GM23338 (cell line): ENCODE measurements at regions not wholly inside any gene's neighbourhood (a gene's known extent, or its start where the extent isn't known, plus 50 kb on each side); places are given as distances from the start of the nearest gene placed in this dataset.

Experiments used
- ATAC-seq: fragments of 200-7000 bp; cut with Tn5 transposase; 3 replicates; pipeline ENCODE4 v1.9.1; 2020
- DNase-seq: peaks from one replicate; pipeline ENCODE4 v3.0.0-alpha.2; 2015; ENCODE audit warnings: low spot score
- H2AFZ ChIP-seq: fragments of 200-600 bp; sonication (generic); 2 replicates; pipeline ENCODE4 v1.8.0; 2016; ENCODE audit warnings: antibody characterized with exemption, mild to moderate bottlenecking, moderate library complexity
- H3F3A ChIP-seq: fragments of 200-600 bp; sonication (generic); replicated peaks from 2 replicates; pipeline ENCODE4 v1.8.0; 2017; ENCODE audit warnings: antibody characterized with exemption, mixed run types, low read depth
- H3K27ac ChIP-seq: fragments of 200-600 bp; sonication (generic); 2 replicates; pipeline ENCODE4 v1.6.1; 2016; ENCODE audit warnings: low read depth
- H3K27me3 ChIP-seq: fragments of 200-600 bp; sonication (generic); 2 replicates; pipeline ENCODE4 v1.8.0; 2016; ENCODE audit warnings: mild to moderate bottlenecking, mixed run types, moderate library complexity; ENCODE audit not compliant: insufficient read depth
- H3K36me3 ChIP-seq: fragments of 200-600 bp; sonication (generic); 2 replicates; pipeline ENCODE4 v1.8.0; 2016; ENCODE audit warnings: mild to moderate bottlenecking; ENCODE audit not compliant: insufficient read depth
- H3K4me1 ChIP-seq: fragments of 200-600 bp; sonication (generic); 2 replicates; pipeline ENCODE4 v1.8.0; 2016; ENCODE audit warnings: mild to moderate bottlenecking, moderate library complexity; ENCODE audit not compliant: insufficient read depth
- H3K4me2 ChIP-seq: fragments of 200-600 bp; sonication (generic); 2 replicates; pipeline ENCODE4 v1.7.1; 2017; ENCODE audit warnings: mixed run types
- H3K4me3 ChIP-seq: fragments of 200-600 bp; sonication (generic); 2 replicates; pipeline ENCODE4 v1.6.1; 2016; ENCODE audit warnings: mixed run types
- H3K79me2 ChIP-seq: fragments of 200-600 bp; sonication (generic); replicated peaks from 2 replicates; pipeline ENCODE4 v1.8.0; 2017; ENCODE audit warnings: mild to moderate bottlenecking; ENCODE audit not compliant: insufficient read depth
- H3K9me2 ChIP-seq: fragments of 200-600 bp; sonication (generic); 2 replicates; pipeline ENCODE4 v1.8.0; 2017; ENCODE audit not compliant: insufficient read depth
- H4K20me1 ChIP-seq: fragments of 200-600 bp; sonication (generic); replicated peaks from 2 replicates; pipeline ENCODE4 v1.8.0; 2017; ENCODE audit warnings: mild to moderate bottlenecking; ENCODE audit not compliant: insufficient read depth
- H3K27ac Mint-ChIP-seq: 2 replicates; pipeline ENCODE4 v1.8.0; 2020; ENCODE audit warnings: inconsistent platforms, mild to moderate bottlenecking, moderate library complexity, mixed read lengths
- H3K27me3 Mint-ChIP-seq: 3 replicates; pipeline ENCODE4 v1.8.0; 2022; ENCODE audit warnings: low read depth, mild to moderate bottlenecking, moderate library complexity, mixed read lengths, inconsistent platforms; ENCODE audit not compliant: insufficient read depth, poor library complexity
- H3K36me3 Mint-ChIP-seq: 3 replicates; pipeline ENCODE4 v1.8.0; 2021; ENCODE audit warnings: low read depth, mild to moderate bottlenecking, inconsistent platforms, moderate library complexity, mixed read lengths
- H3K4me1 Mint-ChIP-seq: 3 replicates; pipeline ENCODE4 v1.8.0; 2020; ENCODE audit warnings: mild to moderate bottlenecking, inconsistent platforms, mixed read lengths
- H3K4me3 Mint-ChIP-seq: 3 replicates; pipeline ENCODE4 v1.8.0; 2021; ENCODE audit warnings: moderate library complexity, mild to moderate bottlenecking, inconsistent platforms, mixed read lengths
- H3K9me3 Mint-ChIP-seq: 3 replicates; pipeline ENCODE4 v1.8.0; 2020; ENCODE audit warnings: moderate library complexity, mild to moderate bottlenecking, inconsistent platforms, mixed read lengths
- CREB1 ChIP-seq: fragments of 250-450 bp; sonication (Bioruptor Pico); IDR thresholded peaks from 2 replicates; pipeline ENCODE4 v1.5.0; 2020; ENCODE audit warnings: low read depth, mild to moderate bottlenecking, moderate library complexity
- EZH2 ChIP-seq: fragments of 200-600 bp; sonication (generic); IDR thresholded peaks from one replicate; pipeline ENCODE4 v1.8.0; 2017; ENCODE audit warnings: antibody characterized with exemption, mild to moderate bottlenecking, low read depth; ENCODE audit not compliant: unreplicated experiment
- EZH2phosphoT487 ChIP-seq: fragments of 200-600 bp; sonication (generic); IDR thresholded peaks from one replicate; pipeline ENCODE4 v1.8.1; 2018; ENCODE audit warnings: antibody characterized with exemption; ENCODE audit not compliant: unreplicated experiment
- JUNB ChIP-seq: IDR thresholded peaks from one replicate; pipeline ENCODE4 v1.6.1; 2016; ENCODE audit warnings: antibody characterized with exemption; ENCODE audit not compliant: unreplicated experiment
- NANOG ChIP-seq: IDR thresholded peaks from 2 replicates; pipeline ENCODE4 v1.6.1; 2016; ENCODE audit warnings: antibody characterized with exemption, borderline replicate concordance
- STAT1 ChIP-seq: IDR thresholded peaks from one replicate; pipeline ENCODE4 v1.6.1; 2016; ENCODE audit warnings: antibody characterized with exemption; ENCODE audit not compliant: unreplicated experiment
- ZNF114 ChIP-seq: fragments of 250-450 bp; sonication (Bioruptor Pico); IDR thresholded peaks from 2 replicates; pipeline ENCODE4 v1.5.0; 2020; ENCODE audit warnings: mild to moderate bottlenecking, moderate library complexity
- TF ChIP-seq, protein P1 (sequence below), 2 experiments: fragments of 200-600 bp in 1 of 2; sonication (generic) in 1 of 2; conservative IDR thresholded peaks; 2 replicates each; pipeline versions ENCODE4 v1.5.1 to v1.6.1; 2016 to 2017; ENCODE audit warnings: antibody characterized with exemption in 2 of 2, low read depth in 2 of 2, mild to moderate bottlenecking in 2 of 2, moderate library complexity in 1 of 2
- TF ChIP-seq, protein P2 (sequence below): fragments of 250-450 bp; sonication (Bioruptor Pico); IDR thresholded peaks from 2 replicates; pipeline ENCODE4 v1.5.0; 2020; ENCODE audit warnings: mild to moderate bottlenecking, moderate library complexity
- TF ChIP-seq, protein P3 (sequence below): IDR thresholded peaks from one replicate; pipeline ENCODE4 v1.6.1; 2018; ENCODE audit warnings: antibody characterized with exemption; ENCODE audit not compliant: unreplicated experiment
- TF ChIP-seq, protein P4 (sequence below): IDR thresholded peaks from 2 replicates; pipeline ENCODE4 v1.6.1; 2016; ENCODE audit warnings: antibody characterized with exemption

DNA sequence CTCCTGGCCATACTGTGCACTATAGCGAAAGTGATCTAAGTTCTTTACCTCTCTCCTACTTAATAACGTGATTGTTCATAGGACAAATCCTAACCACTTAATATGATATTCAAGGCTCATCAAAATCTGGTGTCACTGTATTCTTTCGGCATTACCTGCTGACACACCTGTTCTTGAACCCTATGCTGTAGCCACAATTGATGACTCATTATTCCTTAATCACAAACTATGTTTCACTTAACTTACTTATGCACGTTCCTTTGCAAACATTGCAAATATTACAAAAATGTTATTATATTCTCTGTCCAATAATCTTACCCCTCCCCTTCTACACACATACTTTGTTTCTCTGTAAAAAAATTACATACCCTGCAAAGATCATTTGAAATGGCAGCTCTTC is 158.1 kb upstream of the ADRA1B start:
- no peaks in the 10 kb centered on the region; the same call in 2 of the 3 replicates for H3K4me1 Mint-ChIP-seq
- no peaks in the 10 kb centered on the region for H3K79me2 ChIP-seq

More for the DNA sequence above, 158.1 kb upstream of the ADRA1B start:
- no peaks in the 10 kb centered on the region for H4K20me1 ChIP-seq
- no peaks in the 10 kb centered on the region for H3K36me3 ChIP-seq
- DNase-seq, result no peak
- Mint-ChIP-seq H3K36me3 (no peaks in the 10 kb centered on the region), H3K27me3 (peaks cover 3% of the 10 kb centered on the region), H3K9me3 (no peaks in the 10 kb centered on the region), H3K4me3 (no peak overlapping the region), H3K27ac (no peak overlapping the region)
- H3K4me2 ChIP-seq, result no peak overlapping the region
- H3K27me3 ChIP-seq, result no peaks in the 10 kb centered on the region
- ATAC-seq, result no peak
- H3K4me1 ChIP-seq, result no peaks in the 10 kb centered on the region
- no peak for TF ChIP-seq EZH2phosphoT487
- no peak for TF ChIP-seq ZNF114 (CRISPR knock-in tag)
- TF ChIP-seq, protein P1, sequence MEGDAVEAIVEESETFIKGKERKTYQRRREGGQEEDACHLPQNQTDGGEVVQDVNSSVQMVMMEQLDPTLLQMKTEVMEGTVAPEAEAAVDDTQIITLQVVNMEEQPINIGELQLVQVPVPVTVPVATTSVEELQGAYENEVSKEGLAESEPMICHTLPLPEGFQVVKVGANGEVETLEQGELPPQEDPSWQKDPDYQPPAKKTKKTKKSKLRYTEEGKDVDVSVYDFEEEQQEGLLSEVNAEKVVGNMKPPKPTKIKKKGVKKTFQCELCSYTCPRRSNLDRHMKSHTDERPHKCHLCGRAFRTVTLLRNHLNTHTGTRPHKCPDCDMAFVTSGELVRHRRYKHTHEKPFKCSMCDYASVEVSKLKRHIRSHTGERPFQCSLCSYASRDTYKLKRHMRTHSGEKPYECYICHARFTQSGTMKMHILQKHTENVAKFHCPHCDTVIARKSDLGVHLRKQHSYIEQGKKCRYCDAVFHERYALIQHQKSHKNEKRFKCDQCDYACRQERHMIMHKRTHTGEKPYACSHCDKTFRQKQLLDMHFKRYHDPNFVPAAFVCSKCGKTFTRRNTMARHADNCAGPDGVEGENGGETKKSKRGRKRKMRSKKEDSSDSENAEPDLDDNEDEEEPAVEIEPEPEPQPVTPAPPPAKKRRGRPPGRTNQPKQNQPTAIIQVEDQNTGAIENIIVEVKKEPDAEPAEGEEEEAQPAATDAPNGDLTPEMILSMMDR (conservative IDR thresholded peaks at IDR 0.05; ENCODE audit: low read depth in 2 of 2), result no peak
- no peak for TF ChIP-seq JUNB
- TF ChIP-seq, protein P2, sequence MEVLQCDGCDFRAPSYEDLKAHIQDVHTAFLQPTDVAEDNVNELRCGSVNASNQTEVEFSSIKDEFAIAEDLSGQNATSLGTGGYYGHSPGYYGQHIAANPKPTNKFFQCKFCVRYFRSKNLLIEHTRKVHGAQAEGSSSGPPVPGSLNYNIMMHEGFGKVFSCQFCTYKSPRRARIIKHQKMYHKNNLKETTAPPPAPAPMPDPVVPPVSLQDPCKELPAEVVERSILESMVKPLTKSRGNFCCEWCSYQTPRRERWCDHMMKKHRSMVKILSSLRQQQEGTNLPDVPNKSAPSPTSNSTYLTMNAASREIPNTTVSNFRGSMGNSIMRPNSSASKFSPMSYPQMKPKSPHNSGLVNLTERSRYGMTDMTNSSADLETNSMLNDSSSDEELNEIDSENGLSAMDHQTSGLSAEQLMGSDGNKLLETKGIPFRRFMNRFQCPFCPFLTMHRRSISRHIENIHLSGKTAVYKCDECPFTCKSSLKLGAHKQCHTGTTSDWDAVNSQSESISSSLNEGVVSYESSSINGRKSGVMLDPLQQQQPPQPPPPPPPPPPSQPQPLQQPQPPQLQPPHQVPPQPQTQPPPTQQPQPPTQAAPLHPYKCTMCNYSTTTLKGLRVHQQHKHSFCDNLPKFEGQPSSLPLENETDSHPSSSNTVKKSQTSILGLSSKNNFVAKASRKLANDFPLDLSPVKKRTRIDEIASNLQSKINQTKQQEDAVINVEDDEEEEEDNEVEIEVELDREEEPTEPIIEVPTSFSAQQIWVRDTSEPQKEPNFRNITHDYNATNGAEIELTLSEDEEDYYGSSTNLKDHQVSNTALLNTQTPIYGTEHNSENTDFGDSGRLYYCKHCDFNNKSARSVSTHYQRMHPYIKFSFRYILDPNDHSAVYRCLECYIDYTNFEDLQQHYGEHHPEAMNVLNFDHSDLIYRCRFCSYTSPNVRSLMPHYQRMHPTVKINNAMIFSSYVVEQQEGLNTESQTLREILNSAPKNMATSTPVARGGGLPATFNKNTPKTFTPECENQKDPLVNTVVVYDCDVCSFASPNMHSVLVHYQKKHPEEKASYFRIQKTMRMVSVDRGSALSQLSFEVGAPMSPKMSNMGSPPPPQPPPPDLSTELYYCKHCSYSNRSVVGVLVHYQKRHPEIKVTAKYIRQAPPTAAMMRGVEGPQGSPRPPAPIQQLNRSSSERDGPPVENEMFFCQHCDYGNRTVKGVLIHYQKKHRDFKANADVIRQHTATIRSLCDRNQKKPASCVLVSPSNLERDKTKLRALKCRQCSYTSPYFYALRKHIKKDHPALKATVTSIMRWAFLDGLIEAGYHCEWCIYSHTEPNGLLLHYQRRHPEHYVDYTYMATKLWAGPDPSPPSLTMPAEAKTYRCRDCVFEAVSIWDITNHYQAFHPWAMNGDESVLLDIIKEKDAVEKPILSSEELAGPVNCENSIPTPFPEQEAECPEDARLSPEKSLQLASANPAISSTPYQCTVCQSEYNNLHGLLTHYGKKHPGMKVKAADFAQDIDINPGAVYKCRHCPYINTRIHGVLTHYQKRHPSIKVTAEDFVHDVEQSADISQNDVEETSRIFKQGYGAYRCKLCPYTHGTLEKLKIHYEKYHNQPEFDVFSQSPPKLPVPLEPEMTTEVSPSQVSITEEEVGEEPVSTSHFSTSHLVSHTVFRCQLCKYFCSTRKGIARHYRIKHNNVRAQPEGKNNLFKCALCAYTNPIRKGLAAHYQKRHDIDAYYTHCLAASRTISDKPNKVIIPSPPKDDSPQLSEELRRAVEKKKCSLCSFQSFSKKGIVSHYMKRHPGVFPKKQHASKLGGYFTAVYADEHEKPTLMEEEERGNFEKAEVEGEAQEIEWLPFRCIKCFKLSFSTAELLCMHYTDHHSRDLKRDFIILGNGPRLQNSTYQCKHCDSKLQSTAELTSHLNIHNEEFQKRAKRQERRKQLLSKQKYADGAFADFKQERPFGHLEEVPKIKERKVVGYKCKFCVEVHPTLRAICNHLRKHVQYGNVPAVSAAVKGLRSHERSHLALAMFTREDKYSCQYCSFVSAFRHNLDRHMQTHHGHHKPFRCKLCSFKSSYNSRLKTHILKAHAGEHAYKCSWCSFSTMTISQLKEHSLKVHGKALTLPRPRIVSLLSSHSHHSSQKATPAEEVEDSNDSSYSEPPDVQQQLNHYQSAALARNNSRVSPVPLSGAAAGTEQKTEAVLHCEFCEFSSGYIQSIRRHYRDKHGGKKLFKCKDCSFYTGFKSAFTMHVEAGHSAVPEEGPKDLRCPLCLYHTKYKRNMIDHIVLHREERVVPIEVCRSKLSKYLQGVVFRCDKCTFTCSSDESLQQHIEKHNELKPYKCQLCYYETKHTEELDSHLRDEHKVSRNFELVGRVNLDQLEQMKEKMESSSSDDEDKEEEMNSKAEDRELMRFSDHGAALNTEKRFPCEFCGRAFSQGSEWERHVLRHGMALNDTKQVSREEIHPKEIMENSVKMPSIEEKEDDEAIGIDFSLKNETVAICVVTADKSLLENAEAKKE, result no peak
- TF ChIP-seq STAT1, result no peak
- TF ChIP-seq, protein P3, sequence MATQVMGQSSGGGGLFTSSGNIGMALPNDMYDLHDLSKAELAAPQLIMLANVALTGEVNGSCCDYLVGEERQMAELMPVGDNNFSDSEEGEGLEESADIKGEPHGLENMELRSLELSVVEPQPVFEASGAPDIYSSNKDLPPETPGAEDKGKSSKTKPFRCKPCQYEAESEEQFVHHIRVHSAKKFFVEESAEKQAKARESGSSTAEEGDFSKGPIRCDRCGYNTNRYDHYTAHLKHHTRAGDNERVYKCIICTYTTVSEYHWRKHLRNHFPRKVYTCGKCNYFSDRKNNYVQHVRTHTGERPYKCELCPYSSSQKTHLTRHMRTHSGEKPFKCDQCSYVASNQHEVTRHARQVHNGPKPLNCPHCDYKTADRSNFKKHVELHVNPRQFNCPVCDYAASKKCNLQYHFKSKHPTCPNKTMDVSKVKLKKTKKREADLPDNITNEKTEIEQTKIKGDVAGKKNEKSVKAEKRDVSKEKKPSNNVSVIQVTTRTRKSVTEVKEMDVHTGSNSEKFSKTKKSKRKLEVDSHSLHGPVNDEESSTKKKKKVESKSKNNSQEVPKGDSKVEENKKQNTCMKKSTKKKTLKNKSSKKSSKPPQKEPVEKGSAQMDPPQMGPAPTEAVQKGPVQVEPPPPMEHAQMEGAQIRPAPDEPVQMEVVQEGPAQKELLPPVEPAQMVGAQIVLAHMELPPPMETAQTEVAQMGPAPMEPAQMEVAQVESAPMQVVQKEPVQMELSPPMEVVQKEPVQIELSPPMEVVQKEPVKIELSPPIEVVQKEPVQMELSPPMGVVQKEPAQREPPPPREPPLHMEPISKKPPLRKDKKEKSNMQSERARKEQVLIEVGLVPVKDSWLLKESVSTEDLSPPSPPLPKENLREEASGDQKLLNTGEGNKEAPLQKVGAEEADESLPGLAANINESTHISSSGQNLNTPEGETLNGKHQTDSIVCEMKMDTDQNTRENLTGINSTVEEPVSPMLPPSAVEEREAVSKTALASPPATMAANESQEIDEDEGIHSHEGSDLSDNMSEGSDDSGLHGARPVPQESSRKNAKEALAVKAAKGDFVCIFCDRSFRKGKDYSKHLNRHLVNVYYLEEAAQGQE, result no peak
- no peak for TF ChIP-seq EZH2
- TF ChIP-seq, protein P4, sequence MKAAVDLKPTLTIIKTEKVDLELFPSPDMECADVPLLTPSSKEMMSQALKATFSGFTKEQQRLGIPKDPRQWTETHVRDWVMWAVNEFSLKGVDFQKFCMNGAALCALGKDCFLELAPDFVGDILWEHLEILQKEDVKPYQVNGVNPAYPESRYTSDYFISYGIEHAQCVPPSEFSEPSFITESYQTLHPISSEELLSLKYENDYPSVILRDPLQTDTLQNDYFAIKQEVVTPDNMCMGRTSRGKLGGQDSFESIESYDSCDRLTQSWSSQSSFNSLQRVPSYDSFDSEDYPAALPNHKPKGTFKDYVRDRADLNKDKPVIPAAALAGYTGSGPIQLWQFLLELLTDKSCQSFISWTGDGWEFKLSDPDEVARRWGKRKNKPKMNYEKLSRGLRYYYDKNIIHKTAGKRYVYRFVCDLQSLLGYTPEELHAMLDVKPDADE, result no peak
- TF ChIP-seq CREB1, result no peak
- TF ChIP-seq NANOG, result no peak
- H3K4me3 ChIP-seq, result no peak overlapping the region
- H2AFZ ChIP-seq, result no peak overlapping the region
- H3K9me2 ChIP-seq, result peaks cover 15% of the 10 kb centered on the region; the same call in 1 of the 2 replicates
- H3K27ac ChIP-seq, result no peak overlapping the region
- H3F3A ChIP-seq, result no peaks in the 10 kb centered on the region
